ENCODE measurements at regions not wholly inside any gene's neighbourhood (a gene's known extent, or its start where the extent isn't known, plus 50 kb on each side); places are given as distances from the start of the nearest gene placed in this dataset.

- Histone ChIP-seq H3K36me3 (ENCODE audit: control insufficient read depth, insufficient read depth, low read length) (no peaks in the 10 kb centered on the region), H3K27me3 (ENCODE audit: insufficient read depth, low read length, poor library complexity) (no peaks in the 10 kb centered on the region), H3K79me1 (ENCODE audit: low read length) (no peaks in the 10 kb centered on the region), H4K5ac (ENCODE audit: low read length) (no peak overlapping the region), H3K4me3 (ENCODE audit: low read length) (no peak overlapping the region), H3K18ac (ENCODE audit: low read length) (no peak overlapping the region), H2BK15ac (replicated peaks; ENCODE audit: low read depth) (no peak overlapping the region), H3K56ac (ENCODE audit: low read length) (no peak overlapping the region), H3K23ac (ENCODE audit: low read length) (no peak overlapping the region), H3K27ac (ENCODE audit: low read depth, low read length) (no peak overlapping the region), H3K4me1 (ENCODE audit: control insufficient read depth, low read depth, low read length) (no peaks in the 10 kb centered on the region), H3K79me2 (ENCODE audit: control insufficient read depth, insufficient read depth, low read length) (no peaks in the 10 kb centered on the region), H4K8ac (ENCODE audit: low read depth, low read length) (no peak overlapping the region), H2BK120ac (ENCODE audit: low read depth, low read length) (no peak overlapping the region), H3K4me2 (ENCODE audit: low read length) (no peak overlapping the region), H2BK5ac (ENCODE audit: low read length) (no peak overlapping the region), H3K9ac (ENCODE audit: low read length) (no peak overlapping the region), H3K4ac (ENCODE audit: low read depth, low read length) (no peak overlapping the region), H2AK5ac (ENCODE audit: low read length) (no peak overlapping the region)
- DNase-seq: no peak
- no CpG with 5 or more reads among the region's 1 CpG for WGBS (ENCODE audit: extremely low coverage, insufficient coverage, low lambda C conversion rate)
These were observed 1954.5 kb upstream of the PCDH20 start for GRCh38 chr13:63370101-63370500.

GRCh38 chr13:63367522-63368198 lies 1952.0 kb upstream of the PCDH20 start:
- Histone ChIP-seq H3K56ac (ENCODE audit: low read length) (no peak overlapping the region), H3K79me1 (ENCODE audit: low read length) (no peaks in the 10 kb centered on the region), H3K36me3 (ENCODE audit: control insufficient read depth, insufficient read depth, low read length) (no peaks in the 10 kb centered on the region), H3K18ac (ENCODE audit: low read length) (no peak overlapping the region), H3K79me2 (ENCODE audit: control insufficient read depth, insufficient read depth, low read length) (no peaks in the 10 kb centered on the region), H3K23ac (ENCODE audit: low read length) (no peak overlapping the region), H3K4me1 (ENCODE audit: control insufficient read depth, low read depth, low read length) (no peaks in the 10 kb centered on the region), H4K8ac (ENCODE audit: low read depth, low read length) (no peak overlapping the region), H3K4me2 (ENCODE audit: low read length) (no peak overlapping the region), H3K27me3 (ENCODE audit: insufficient read depth, low read length, poor library complexity) (no peaks in the 10 kb centered on the region), H2BK120ac (ENCODE audit: low read depth, low read length) (no peak overlapping the region), H3K9ac (ENCODE audit: low read length) (no peak overlapping the region), H4K5ac (ENCODE audit: low read length) (no peak overlapping the region), H3K27ac (ENCODE audit: low read depth, low read length) (no peak overlapping the region), H2BK15ac (replicated peaks; ENCODE audit: low read depth) (no peak overlapping the region), H2BK5ac (ENCODE audit: low read length) (no peak overlapping the region), H3K4ac (ENCODE audit: low read depth, low read length) (no peak overlapping the region), H3K4me3 (ENCODE audit: low read length) (no peak overlapping the region), H2AK5ac (ENCODE audit: low read length) (no peak overlapping the region)
- no peak for DNase-seq
- WGBS (ENCODE audit: extremely low coverage, insufficient coverage, low lambda C conversion rate): no CpG with 5 or more reads among the region's 3 CpGs

- no peak overlapping the region for H3K23ac ChIP-seq (ENCODE audit: low read length)
- H3K18ac ChIP-seq (ENCODE audit: low read length): no peak overlapping the region
- H3K36me3 ChIP-seq (ENCODE audit: control insufficient read depth, insufficient read depth, low read length): no peaks in the 10 kb centered on the region
- no peak overlapping the region for H2BK120ac ChIP-seq (ENCODE audit: low read depth, low read length)
- no peak overlapping the region for H3K56ac ChIP-seq (ENCODE audit: low read length)
- no peak overlapping the region for H3K27ac ChIP-seq (ENCODE audit: low read depth, low read length)
- no peak overlapping the region for H2AK5ac ChIP-seq (ENCODE audit: low read length)
- no peaks in the 10 kb centered on the region for H3K79me1 ChIP-seq (ENCODE audit: low read length)
- no peak overlapping the region for H3K4ac ChIP-seq (ENCODE audit: low read depth, low read length)
- H3K27me3 ChIP-seq (ENCODE audit: insufficient read depth, low read length, poor library complexity): no peaks in the 10 kb centered on the region
- H2BK5ac ChIP-seq (ENCODE audit: low read length): no peak overlapping the region
- H2BK15ac ChIP-seq (replicated peaks; ENCODE audit: low read depth): no peak overlapping the region
- no peak overlapping the region for H4K8ac ChIP-seq (ENCODE audit: low read depth, low read length)
- no peaks in the 10 kb centered on the region for H3K79me2 ChIP-seq (ENCODE audit: control insufficient read depth, insufficient read depth, low read length)
- no peaks in the 10 kb centered on the region for H3K4me1 ChIP-seq (ENCODE audit: control insufficient read depth, low read depth, low read length)
- no peak overlapping the region for H4K5ac ChIP-seq (ENCODE audit: low read length)
- no peak overlapping the region for H3K9ac ChIP-seq (ENCODE audit: low read length)
- no peak overlapping the region for H3K4me3 ChIP-seq (ENCODE audit: low read length)
- DNase-seq: no peak
- no peak overlapping the region for H3K4me2 ChIP-seq (ENCODE audit: low read length)
These were observed 1948.5 kb upstream of the PCDH20 start for GRCh38 chr13:63364159-63364558.

- WGBS (ENCODE audit: extremely low coverage, insufficient coverage, low lambda C conversion rate): no CpG with 5 or more reads among the region's 2 CpGs
- no peak overlapping the region for H2BK5ac ChIP-seq (ENCODE audit: low read length)
- no peak overlapping the region for H2BK15ac ChIP-seq (replicated peaks; ENCODE audit: low read depth)
- H3K4me1 ChIP-seq (ENCODE audit: control insufficient read depth, low read depth, low read length): no peaks in the 10 kb centered on the region
- no peaks in the 10 kb centered on the region for H3K36me3 ChIP-seq (ENCODE audit: control insufficient read depth, insufficient read depth, low read length)
- H3K18ac ChIP-seq (ENCODE audit: low read length): no peak overlapping the region
- H3K4ac ChIP-seq (ENCODE audit: low read depth, low read length): no peak overlapping the region
- no peak for DNase-seq
- H2BK120ac ChIP-seq (ENCODE audit: low read depth, low read length): no peak overlapping the region
- H2AK5ac ChIP-seq (ENCODE audit: low read length): no peak overlapping the region
- no peak overlapping the region for H4K5ac ChIP-seq (ENCODE audit: low read length)
- H3K4me3 ChIP-seq (ENCODE audit: low read length): no peak overlapping the region
- H3K79me2 ChIP-seq (ENCODE audit: control insufficient read depth, insufficient read depth, low read length): no peaks in the 10 kb centered on the region
- H3K23ac ChIP-seq (ENCODE audit: low read length): no peak overlapping the region
- H3K79me1 ChIP-seq (ENCODE audit: low read length): no peaks in the 10 kb centered on the region
- no peak overlapping the region for H3K27ac ChIP-seq (ENCODE audit: low read depth, low read length)
- H3K56ac ChIP-seq (ENCODE audit: low read length): no peak overlapping the region
- no peak overlapping the region for H4K8ac ChIP-seq (ENCODE audit: low read depth, low read length)
- H3K9ac ChIP-seq (ENCODE audit: low read length): no peak overlapping the region
- H3K4me2 ChIP-seq (ENCODE audit: low read length): no peak overlapping the region
- no peaks in the 10 kb centered on the region for H3K27me3 ChIP-seq (ENCODE audit: insufficient read depth, low read length, poor library complexity)
These were observed 1935.9 kb upstream of the PCDH20 start for GRCh38 chr13:63351533-63351932.

- no peak overlapping the region for H3K4ac ChIP-seq (ENCODE audit: low read depth, low read length)
- no peak overlapping the region for H3K9ac ChIP-seq (ENCODE audit: low read length)
- H4K8ac ChIP-seq (ENCODE audit: low read depth, low read length): no peak overlapping the region
- no peak overlapping the region for H3K4me3 ChIP-seq (ENCODE audit: low read length)
- H3K79me1 ChIP-seq (ENCODE audit: low read length): no peaks in the 10 kb centered on the region
- H2BK15ac ChIP-seq (replicated peaks; ENCODE audit: low read depth): no peak overlapping the region
- H3K4me1 ChIP-seq (ENCODE audit: control insufficient read depth, low read depth, low read length): no peaks in the 10 kb centered on the region
- H4K5ac ChIP-seq (ENCODE audit: low read length): no peak overlapping the region
- H3K4me2 ChIP-seq (ENCODE audit: low read length): no peak overlapping the region
- H3K27ac ChIP-seq (ENCODE audit: low read depth, low read length): no peak overlapping the region
- no peak overlapping the region for H3K56ac ChIP-seq (ENCODE audit: low read length)
- H2AK5ac ChIP-seq (ENCODE audit: low read length): no peak overlapping the region
- no peaks in the 10 kb centered on the region for H3K36me3 ChIP-seq (ENCODE audit: control insufficient read depth, insufficient read depth, low read length)
- no peak overlapping the region for H3K23ac ChIP-seq (ENCODE audit: low read length)
- no CpG with 5 or more reads among the region's 2 CpGs for WGBS (ENCODE audit: extremely low coverage, insufficient coverage, low lambda C conversion rate)
- H3K79me2 ChIP-seq (ENCODE audit: control insufficient read depth, insufficient read depth, low read length): no peaks in the 10 kb centered on the region
- no peak for DNase-seq
- H2BK5ac ChIP-seq (ENCODE audit: low read length): no peak overlapping the region
- H3K27me3 ChIP-seq (ENCODE audit: insufficient read depth, low read length, poor library complexity): no peaks in the 10 kb centered on the region
- H3K18ac ChIP-seq (ENCODE audit: low read length): no peak overlapping the region
- no peak overlapping the region for H2BK120ac ChIP-seq (ENCODE audit: low read depth, low read length)
These were observed 1935.4 kb upstream of the PCDH20 start for GRCh38 chr13:63351081-63351480.

- H3K4ac ChIP-seq (ENCODE audit: low read depth, low read length): no peak overlapping the region
- no peaks in the 10 kb centered on the region for H3K36me3 ChIP-seq (ENCODE audit: control insufficient read depth, insufficient read depth, low read length)
- no peak overlapping the region for H2BK15ac ChIP-seq (replicated peaks; ENCODE audit: low read depth)
- no peak overlapping the region for H4K5ac ChIP-seq (ENCODE audit: low read length)
- H2BK5ac ChIP-seq (ENCODE audit: low read length): no peak overlapping the region
- H3K56ac ChIP-seq (ENCODE audit: low read length): no peak overlapping the region
- H3K23ac ChIP-seq (ENCODE audit: low read length): no peak overlapping the region
- no peaks in the 10 kb centered on the region for H3K4me1 ChIP-seq (ENCODE audit: control insufficient read depth, low read depth, low read length)
- H3K4me2 ChIP-seq (ENCODE audit: low read length): no peak overlapping the region
- H4K8ac ChIP-seq (ENCODE audit: low read depth, low read length): no peak overlapping the region
- no peaks in the 10 kb centered on the region for H3K79me1 ChIP-seq (ENCODE audit: low read length)
- no peaks in the 10 kb centered on the region for H3K27me3 ChIP-seq (ENCODE audit: insufficient read depth, low read length, poor library complexity)
- no peak overlapping the region for H3K18ac ChIP-seq (ENCODE audit: low read length)
- H3K27ac ChIP-seq (ENCODE audit: low read depth, low read length): no peak overlapping the region
- no peak overlapping the region for H2BK120ac ChIP-seq (ENCODE audit: low read depth, low read length)
- no peak overlapping the region for H2AK5ac ChIP-seq (ENCODE audit: low read length)
- no peak for DNase-seq
- no peaks in the 10 kb centered on the region for H3K79me2 ChIP-seq (ENCODE audit: control insufficient read depth, insufficient read depth, low read length)
- no peak overlapping the region for H3K4me3 ChIP-seq (ENCODE audit: low read length)
- H3K9ac ChIP-seq (ENCODE audit: low read length): no peak overlapping the region
These were observed 1930.2 kb upstream of the PCDH20 start for GRCh38 chr13:63345835-63346234.
